SK-N-SH (cell line): ENCODE measurements at regions not wholly inside any gene's neighbourhood (a gene's known extent, or its start where the extent isn't known, plus 50 kb on each side); places are given as distances from the start of the nearest gene placed in this dataset.

ENCODE experiments used
- CTCF ChIA-PET: fragments of 300-600, 350-600 bp; formaldehyde crosslinking; extraction: SDS; loops from one replicate; lab custom pipeline; 2021; lab: Yijun Ruan, JAX
- POLR2A ChIA-PET: fragments of 350-600 bp; sonication (Branson Sonifier 250); formaldehyde crosslinking; extraction: SDS; loops from one replicate; lab custom pipeline; 2020; ENCODE audit warnings: antibody characterized with exemption, inconsistent platforms; lab: Yijun Ruan, JAX
- DNase-seq: peaks from one replicate; pipeline ENCODE4 v3.0.0; 2012
- H2AFZ ChIP-seq: fragments of 200-600 bp; sonication (generic); 2 replicates; pipeline ENCODE4 v1.8.1; 2016; ENCODE audit warnings: antibody characterized with exemption, mild to moderate bottlenecking, low read depth
- H3F3A ChIP-seq: fragments of 200-600 bp; sonication (generic); replicated peaks from 2 replicates; pipeline ENCODE3; 2016; ENCODE audit warnings: antibody characterized with exemption, mild to moderate bottlenecking; ENCODE audit not compliant: insufficient read depth
- H3K27ac ChIP-seq, 2 experiments: fragments of 200-500 bp in 1 of 2; fragments of 200-600 bp in 1 of 2; sonication (Bioruptor generic) in 1 of 2; sonication (generic), shearing (Covaris generic) in 1 of 2; 2 replicates each; pipeline versions ENCODE4 v1.5.1 to v1.6.1; 2014 to 2016; ENCODE audit warnings: low read depth in 2 of 2, inconsistent platforms in 1 of 2, low read length in 1 of 2, mild to moderate bottlenecking in 1 of 2, mixed read lengths in 1 of 2
- H3K27me3 ChIP-seq: fragments of 200-600 bp; sonication (generic), shearing (Covaris generic); 2 replicates; pipeline ENCODE4 v1.6.1; 2016; ENCODE audit warnings: mixed run types; ENCODE audit not compliant: insufficient read depth
- H3K36me3 ChIP-seq, 2 experiments: fragments of 200-500 bp in 1 of 2; fragments of 200-600 bp in 1 of 2; sonication (Bioruptor generic) in 1 of 2; sonication (generic) in 1 of 2; replicated peaks in 1 of 2; 2 replicates each; pipeline versions ENCODE3 to v1.5.1; 2014 to 2016; ENCODE audit warnings: low read length in 1 of 2, mild to moderate bottlenecking in 1 of 2; ENCODE audit not compliant: insufficient read depth in 2 of 2, control insufficient read depth in 1 of 2
- H3K4me1 ChIP-seq, 2 experiments: fragments of 200-500 bp in 1 of 2; fragments of 200-600 bp in 1 of 2; sonication (Bioruptor generic) in 1 of 2; sonication (generic), shearing (Covaris generic) in 1 of 2; 2 replicates each; pipeline versions ENCODE4 v1.5.1 to v1.6.1; 2014 to 2016; ENCODE audit warnings: low read depth in 1 of 2, low read length in 1 of 2, mixed run types in 1 of 2; ENCODE audit not compliant: insufficient read depth in 2 of 2, control insufficient read depth in 1 of 2
- H3K4me2 ChIP-seq: fragments of 200-600 bp; sonication (generic), shearing (Covaris generic); 2 replicates; pipeline ENCODE4 v1.6.1; 2017; ENCODE audit warnings: mixed run types
- H3K4me3 ChIP-seq, 2 experiments: fragments of 200-500 bp in 1 of 2; fragments of 200-600 bp in 1 of 2; sonication (Bioruptor generic) in 1 of 2; sonication (generic), shearing (Covaris generic) in 1 of 2; 2 replicates each; pipeline versions ENCODE4 v1.5.1 to v1.8.1; 2014 to 2016; ENCODE audit warnings: low read depth in 2 of 2, inconsistent platforms in 1 of 2, low read length in 1 of 2, mild to moderate bottlenecking in 1 of 2, mixed read lengths in 1 of 2, moderate library complexity in 1 of 2
- H3K79me2 ChIP-seq: fragments of 200-600 bp; sonication (generic); 2 replicates; pipeline ENCODE4 v1.8.1; 2017; ENCODE audit warnings: mild to moderate bottlenecking; ENCODE audit not compliant: insufficient read depth
- H3K9ac ChIP-seq: fragments of 200-600 bp; sonication (generic); 2 replicates; pipeline ENCODE4 v1.6.1; 2017; ENCODE audit warnings: mixed run types
- H3K9me2 ChIP-seq: fragments of 200-600 bp; sonication (generic); 2 replicates; pipeline ENCODE4 v1.6.1; 2017; ENCODE audit warnings: mixed run types
- H3K9me3 ChIP-seq: fragments of 200-600 bp; sonication (generic); 2 replicates; pipeline ENCODE4 v1.6.1; 2017; ENCODE audit warnings: mixed run types, mild to moderate bottlenecking, moderate library complexity
- H4K20me1 ChIP-seq: fragments of 200-600 bp; sonication (generic); 2 replicates; pipeline ENCODE4 v1.6.1; 2017; ENCODE audit warnings: mild to moderate bottlenecking, mixed run types; ENCODE audit not compliant: insufficient read depth
- EZH2phosphoT487 ChIP-seq: fragments of 200-600 bp; sonication (generic); IDR thresholded peaks from 2 replicates; pipeline ENCODE4 v1.6.1; 2017; ENCODE audit warnings: low read depth, mixed run types, mild to moderate bottlenecking, antibody characterized with exemption, moderate library complexity, borderline replicate concordance
- JUND ChIP-seq: IDR thresholded peaks from 2 replicates; pipeline ENCODE4 v1.4.0; 2012
- SIN3A ChIP-seq: IDR thresholded peaks from 2 replicates; pipeline ENCODE4 v1.6.1; 2012; ENCODE audit warnings: low read depth, mild to moderate bottlenecking, low read length, moderate library complexity, borderline replicate concordance
- SMC3 ChIP-seq: IDR thresholded peaks from 2 replicates; pipeline ENCODE4 v1.6.1; 2012; ENCODE audit warnings: low read depth, low read length, improper control_type of control experiment
- TEAD4 ChIP-seq: IDR thresholded peaks from 2 replicates; pipeline ENCODE4 v1.4.0; 2012; ENCODE audit warnings: mild to moderate bottlenecking, borderline replicate concordance; ENCODE audit not compliant: insufficient read depth
- WGBS: methylation state at CpG from one replicate; pipeline ENCODE4 v1.1.6; 2017; ENCODE audit warnings: low lambda C conversion rate; 5-methylcytosine and 5-hydroxymethylcytosine counted together
- TF ChIP-seq, protein P1 (sequence below): IDR thresholded peaks from 2 replicates; pipeline ENCODE4 v1.4.0; 2012; ENCODE audit warnings: low read depth
- TF ChIP-seq, protein P2 (sequence below): IDR thresholded peaks from 2 replicates; pipeline ENCODE4 v1.6.1; 2012; ENCODE audit warnings: mild to moderate bottlenecking, low read depth, low read length, moderate library complexity
- TF ChIP-seq, protein P3 (sequence below): IDR thresholded peaks from 2 replicates; pipeline ENCODE4 v1.4.0; 2012; ENCODE audit warnings: low read depth, borderline replicate concordance
- TF ChIP-seq, protein P4 (sequence below): IDR thresholded peaks from 2 replicates; pipeline ENCODE4 v1.4.0; 2012; ENCODE audit warnings: low read depth, borderline replicate concordance

DNA sequence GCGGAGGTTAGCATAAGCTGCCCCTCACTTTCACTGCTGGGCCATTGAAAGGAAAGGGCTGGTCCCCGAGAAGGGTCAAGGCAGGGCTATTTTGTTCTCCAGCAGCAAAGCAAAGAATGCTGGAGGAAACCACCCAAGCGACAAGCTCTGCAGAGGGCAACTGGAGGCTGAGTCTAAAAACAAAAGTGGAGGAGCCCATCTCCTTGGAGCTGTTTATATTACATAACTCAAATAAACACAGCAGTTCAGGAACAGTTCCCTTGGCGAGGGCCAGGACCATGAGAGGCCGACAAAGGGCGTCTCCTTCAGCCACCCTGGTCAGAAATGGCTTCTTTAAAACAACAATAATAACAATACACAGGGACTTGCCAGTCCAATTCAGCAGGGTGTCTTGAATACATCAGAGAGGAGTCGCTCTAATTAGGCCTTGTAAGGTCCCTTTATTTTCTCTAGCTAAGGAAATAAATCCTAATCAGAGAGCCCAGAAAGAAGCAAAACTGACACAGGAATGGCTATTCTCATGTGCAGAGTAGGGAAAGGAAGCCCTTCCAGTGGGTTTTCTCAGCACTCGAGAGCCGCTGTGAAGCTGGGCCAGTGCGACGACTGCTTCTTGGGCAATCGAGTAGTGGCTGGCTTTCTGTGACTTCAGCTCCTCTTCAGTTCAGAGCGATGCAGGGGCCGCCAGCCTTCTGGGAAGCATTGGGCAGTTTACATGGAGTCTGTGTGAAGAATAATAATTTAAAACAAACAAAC, 57.0 kb upstream of the TARBP1 start:
- Histone ChIP-seq H3K27me3 (no peaks in the 10 kb centered on the region), H3F3A (peaks cover 25% of the 10 kb centered on the region), H3K9ac (no peak overlapping the region), H3K4me3 (no peak overlapping the region), H3K36me3 (no peaks in the 10 kb centered on the region), H3K79me2 (no peaks in the 10 kb centered on the region)
- TF ChIP-seq, protein P1, sequence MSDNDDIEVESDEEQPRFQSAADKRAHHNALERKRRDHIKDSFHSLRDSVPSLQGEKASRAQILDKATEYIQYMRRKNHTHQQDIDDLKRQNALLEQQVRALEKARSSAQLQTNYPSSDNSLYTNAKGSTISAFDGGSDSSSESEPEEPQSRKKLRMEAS, result no peak
- no peak for TF ChIP-seq SIN3A
- TF ChIP-seq EZH2phosphoT487, result no peak
- no peak for TF ChIP-seq JUND
- no peak for TF ChIP-seq SMC3
- TF ChIP-seq, protein P2, sequence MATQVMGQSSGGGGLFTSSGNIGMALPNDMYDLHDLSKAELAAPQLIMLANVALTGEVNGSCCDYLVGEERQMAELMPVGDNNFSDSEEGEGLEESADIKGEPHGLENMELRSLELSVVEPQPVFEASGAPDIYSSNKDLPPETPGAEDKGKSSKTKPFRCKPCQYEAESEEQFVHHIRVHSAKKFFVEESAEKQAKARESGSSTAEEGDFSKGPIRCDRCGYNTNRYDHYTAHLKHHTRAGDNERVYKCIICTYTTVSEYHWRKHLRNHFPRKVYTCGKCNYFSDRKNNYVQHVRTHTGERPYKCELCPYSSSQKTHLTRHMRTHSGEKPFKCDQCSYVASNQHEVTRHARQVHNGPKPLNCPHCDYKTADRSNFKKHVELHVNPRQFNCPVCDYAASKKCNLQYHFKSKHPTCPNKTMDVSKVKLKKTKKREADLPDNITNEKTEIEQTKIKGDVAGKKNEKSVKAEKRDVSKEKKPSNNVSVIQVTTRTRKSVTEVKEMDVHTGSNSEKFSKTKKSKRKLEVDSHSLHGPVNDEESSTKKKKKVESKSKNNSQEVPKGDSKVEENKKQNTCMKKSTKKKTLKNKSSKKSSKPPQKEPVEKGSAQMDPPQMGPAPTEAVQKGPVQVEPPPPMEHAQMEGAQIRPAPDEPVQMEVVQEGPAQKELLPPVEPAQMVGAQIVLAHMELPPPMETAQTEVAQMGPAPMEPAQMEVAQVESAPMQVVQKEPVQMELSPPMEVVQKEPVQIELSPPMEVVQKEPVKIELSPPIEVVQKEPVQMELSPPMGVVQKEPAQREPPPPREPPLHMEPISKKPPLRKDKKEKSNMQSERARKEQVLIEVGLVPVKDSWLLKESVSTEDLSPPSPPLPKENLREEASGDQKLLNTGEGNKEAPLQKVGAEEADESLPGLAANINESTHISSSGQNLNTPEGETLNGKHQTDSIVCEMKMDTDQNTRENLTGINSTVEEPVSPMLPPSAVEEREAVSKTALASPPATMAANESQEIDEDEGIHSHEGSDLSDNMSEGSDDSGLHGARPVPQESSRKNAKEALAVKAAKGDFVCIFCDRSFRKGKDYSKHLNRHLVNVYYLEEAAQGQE, result no peak
- TF ChIP-seq, protein P3, sequence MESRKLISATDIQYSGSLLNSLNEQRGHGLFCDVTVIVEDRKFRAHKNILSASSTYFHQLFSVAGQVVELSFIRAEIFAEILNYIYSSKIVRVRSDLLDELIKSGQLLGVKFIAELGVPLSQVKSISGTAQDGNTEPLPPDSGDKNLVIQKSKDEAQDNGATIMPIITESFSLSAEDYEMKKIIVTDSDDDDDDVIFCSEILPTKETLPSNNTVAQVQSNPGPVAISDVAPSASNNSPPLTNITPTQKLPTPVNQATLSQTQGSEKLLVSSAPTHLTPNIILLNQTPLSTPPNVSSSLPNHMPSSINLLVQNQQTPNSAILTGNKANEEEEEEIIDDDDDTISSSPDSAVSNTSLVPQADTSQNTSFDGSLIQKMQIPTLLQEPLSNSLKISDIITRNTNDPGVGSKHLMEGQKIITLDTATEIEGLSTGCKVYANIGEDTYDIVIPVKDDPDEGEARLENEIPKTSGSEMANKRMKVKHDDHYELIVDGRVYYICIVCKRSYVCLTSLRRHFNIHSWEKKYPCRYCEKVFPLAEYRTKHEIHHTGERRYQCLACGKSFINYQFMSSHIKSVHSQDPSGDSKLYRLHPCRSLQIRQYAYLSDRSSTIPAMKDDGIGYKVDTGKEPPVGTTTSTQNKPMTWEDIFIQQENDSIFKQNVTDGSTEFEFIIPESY, result no peak
- TF ChIP-seq TEAD4, result no peak
- TF ChIP-seq, protein P4, sequence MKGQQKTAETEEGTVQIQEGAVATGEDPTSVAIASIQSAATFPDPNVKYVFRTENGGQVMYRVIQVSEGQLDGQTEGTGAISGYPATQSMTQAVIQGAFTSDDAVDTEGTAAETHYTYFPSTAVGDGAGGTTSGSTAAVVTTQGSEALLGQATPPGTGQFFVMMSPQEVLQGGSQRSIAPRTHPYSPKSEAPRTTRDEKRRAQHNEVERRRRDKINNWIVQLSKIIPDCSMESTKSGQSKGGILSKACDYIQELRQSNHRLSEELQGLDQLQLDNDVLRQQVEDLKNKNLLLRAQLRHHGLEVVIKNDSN, result no peak
- TF ChIP-seq, all 33 proteins: peak for 0
- no peaks in the 10 kb centered on the region for H3K9me3 ChIP-seq
- POLR2A ChIA-PET, result no interaction called here
- no peaks in the 10 kb centered on the region for H4K20me1 ChIP-seq
- CTCF ChIA-PET, result interaction anchor here (1.0 to 2.1 kb wide), 6 partner anchors 10 to 548 kb away, joined by 3 to 4 read pairs (median 3); no protein-coding TSS in a partner anchor
- H3K9me2 ChIP-seq, result no peaks in the 10 kb centered on the region
- H3K27ac ChIP-seq, result peak overlapping the region in 1 of 2 experiments; percentile 99; a peak in 2 of 4 replicates
- 88% methylated on average over 14 of the region's 14 CpGs for WGBS
- H3K4me2 ChIP-seq, result no peak overlapping the region
- no peak overlapping the region for H2AFZ ChIP-seq
- H3K4me1 ChIP-seq, result peaks cover 51 to 77% of the 10 kb centered on the region in 2 experiments
- DNase-seq, result no peak
